H54 (cell line): ENCODE measurements at regions not wholly inside any gene's neighbourhood (a gene's known extent, or its start where the extent isn't known, plus 50 kb on each side); places are given as distances from the start of the nearest gene placed in this dataset.
A peak's percentile ranks its signal among the peaks of the same experiment; 100 is the strongest.

Source experiments
- DNase-seq: peaks from one replicate; pipeline ENCODE4 v3.0.0; 2011; ENCODE audit warnings: low spot score, mixed read lengths; ENCODE audit not compliant: insufficient read length
- FAIRE-seq: peaks from 3 replicates; lab custom pipeline; 2011; peaks lifted over from hg19 to GRCh38; lab: Jason Lieb, UNC
- POLR2A ChIP-seq: IDR thresholded peaks from 2 replicates; pipeline ENCODE4 v1.6.1; 2011; ENCODE audit warnings: low read depth, mild to moderate bottlenecking, low read length

- no peak for TF ChIP-seq POLR2A
- no peak for DNase-seq
- FAIRE-seq = no peak
These were observed 189.7 kb downstream of the BCAT1 start for GRCh38 chr12:24759155-24759554.

- no peak for DNase-seq
- no peak for FAIRE-seq
These were observed 192.3 kb downstream of the BCAT1 start for GRCh38 chr12:24756479-24757024.

GRCh38 chr12:24754690-24755638, 193.9 kb downstream of the BCAT1 start:
- no peak for TF ChIP-seq POLR2A
- no peak for DNase-seq
- FAIRE-seq = peak; percentile 48

More at GRCh38 chr12:24756479-24757024, 192.3 kb downstream of the BCAT1 start:
- TF ChIP-seq POLR2A = no peak

- DNase-seq (no peak), FAIRE-seq (no peak)
- TF ChIP-seq POLR2A = no peak
These were observed 196.0 kb downstream of the BCAT1 start for GRCh38 chr12:24752763-24753462.

GRCh38 chr12:24751181-24751580, 197.7 kb downstream of the BCAT1 start:
- FAIRE-seq = no peak

GRCh38 chr12:24750263-24750662, 198.6 kb downstream of the BCAT1 start:
- DNase-seq (no peak), FAIRE-seq (no peak)
- no peak for TF ChIP-seq POLR2A

More at GRCh38 chr12:24751181-24751580, 197.7 kb downstream of the BCAT1 start:
- no peak for DNase-seq
- TF ChIP-seq POLR2A = no peak

GRCh38 chr12:24749171-24749570, 199.7 kb downstream of the BCAT1 start:
- DNase-seq (no peak), FAIRE-seq (no peak)
- TF ChIP-seq POLR2A = no peak

- no peak for TF ChIP-seq POLR2A
- DNase-seq (no peak), FAIRE-seq (no peak)
These were observed 200.6 kb downstream of the BCAT1 start for GRCh38 chr12:24748326-24748725.

- no peak for FAIRE-seq
- no peak for TF ChIP-seq POLR2A
- no peak for DNase-seq
These were observed 202.0 kb downstream of the BCAT1 start for GRCh38 chr12:24746864-24747263.

- TF ChIP-seq POLR2A = no peak
- FAIRE-seq (no peak), DNase-seq (no peak)
These were observed 202.8 kb downstream of the BCAT1 start for GRCh38 chr12:24746006-24746671.

- no peak for DNase-seq
- no peak for TF ChIP-seq POLR2A
- FAIRE-seq = no peak
These were observed 204.7 kb downstream of the BCAT1 start for GRCh38 chr12:24743941-24744793.

GRCh38 chr12:24742378-24742777, 206.5 kb downstream of the BCAT1 start:
- FAIRE-seq (no peak), DNase-seq (no peak)
- no peak for TF ChIP-seq POLR2A

- no peak for FAIRE-seq
- no peak for DNase-seq
- no peak for TF ChIP-seq POLR2A
These were observed 207.7 kb downstream of the BCAT1 start for GRCh38 chr12:24741216-24741615.
